Liver (tissue), 3 donors: ENCODE measurements at regions not wholly inside any gene's neighbourhood (a gene's known extent, or its start where the extent isn't known, plus 50 kb on each side); places are given as distances from the start of the nearest gene placed in this dataset.

Experiments
- ATF3 ChIP-seq: IDR thresholded peaks from 2 replicates; pipeline ENCODE4 v1.6.1; 2016; ENCODE audit warnings: antibody characterized with exemption
- FOXA1 ChIP-seq: IDR thresholded peaks from 2 replicates; pipeline ENCODE4 v1.6.1; 2016; ENCODE audit warnings: antibody characterized with exemption
- MAX ChIP-seq: IDR thresholded peaks from 2 replicates; pipeline ENCODE4 v1.6.1; 2016; ENCODE audit warnings: antibody characterized with exemption
- RAD21 ChIP-seq, 2 donors: IDR thresholded peaks; 2 replicates each; pipeline ENCODE4 v1.6.1; 2016; ENCODE audit warnings: antibody characterized with exemption in 2 of 2, mild to moderate bottlenecking in 2 of 2
- RXRA ChIP-seq, 2 donors: IDR thresholded peaks; 2 replicates each; pipeline ENCODE4 v1.6.1; 2017 to 2018; ENCODE audit warnings: antibody characterized with exemption in 2 of 2, mild to moderate bottlenecking in 1 of 2
- SP1 ChIP-seq: IDR thresholded peaks from 2 replicates; pipeline ENCODE4 v1.6.1; 2018; ENCODE audit warnings: antibody characterized with exemption, mild to moderate bottlenecking
- TAF1 ChIP-seq: conservative IDR thresholded peaks from 2 replicates; pipeline ENCODE4 v1.6.1; 2016; ENCODE audit warnings: antibody characterized with exemption, mild to moderate bottlenecking
- YY1 ChIP-seq: IDR thresholded peaks from 2 replicates; pipeline ENCODE4 v1.6.1; 2016; ENCODE audit warnings: antibody characterized with exemption, mild to moderate bottlenecking
- ZBTB33 ChIP-seq: IDR thresholded peaks from 2 replicates; pipeline ENCODE4 v1.6.1; 2016; ENCODE audit warnings: antibody characterized with exemption
- TF ChIP-seq, protein P1 (sequence below): fragments of 150-350 bp; IDR thresholded peaks from 2 replicates; pipeline ENCODE4 v1.5.1; 2017; ENCODE audit warnings: improper control_type of control experiment, low read depth, low read length; ENCODE audit not compliant: missing input control
- TF ChIP-seq, protein P2 (sequence below): IDR thresholded peaks from 2 replicates; pipeline ENCODE4 v1.6.1; 2016; ENCODE audit warnings: antibody characterized with exemption, mild to moderate bottlenecking
- donor health status: healthy.
- donor health status: healthy.

- TF ChIP-seq, protein P1, sequence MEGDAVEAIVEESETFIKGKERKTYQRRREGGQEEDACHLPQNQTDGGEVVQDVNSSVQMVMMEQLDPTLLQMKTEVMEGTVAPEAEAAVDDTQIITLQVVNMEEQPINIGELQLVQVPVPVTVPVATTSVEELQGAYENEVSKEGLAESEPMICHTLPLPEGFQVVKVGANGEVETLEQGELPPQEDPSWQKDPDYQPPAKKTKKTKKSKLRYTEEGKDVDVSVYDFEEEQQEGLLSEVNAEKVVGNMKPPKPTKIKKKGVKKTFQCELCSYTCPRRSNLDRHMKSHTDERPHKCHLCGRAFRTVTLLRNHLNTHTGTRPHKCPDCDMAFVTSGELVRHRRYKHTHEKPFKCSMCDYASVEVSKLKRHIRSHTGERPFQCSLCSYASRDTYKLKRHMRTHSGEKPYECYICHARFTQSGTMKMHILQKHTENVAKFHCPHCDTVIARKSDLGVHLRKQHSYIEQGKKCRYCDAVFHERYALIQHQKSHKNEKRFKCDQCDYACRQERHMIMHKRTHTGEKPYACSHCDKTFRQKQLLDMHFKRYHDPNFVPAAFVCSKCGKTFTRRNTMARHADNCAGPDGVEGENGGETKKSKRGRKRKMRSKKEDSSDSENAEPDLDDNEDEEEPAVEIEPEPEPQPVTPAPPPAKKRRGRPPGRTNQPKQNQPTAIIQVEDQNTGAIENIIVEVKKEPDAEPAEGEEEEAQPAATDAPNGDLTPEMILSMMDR: no peak
- TF ChIP-seq TAF1: no peak
- no peak for TF ChIP-seq MAX
- TF ChIP-seq ZBTB33: no peak
- TF ChIP-seq RAD21 (IDR thresholded peaks at IDR 0.05): no peak
- TF ChIP-seq, protein P2, sequence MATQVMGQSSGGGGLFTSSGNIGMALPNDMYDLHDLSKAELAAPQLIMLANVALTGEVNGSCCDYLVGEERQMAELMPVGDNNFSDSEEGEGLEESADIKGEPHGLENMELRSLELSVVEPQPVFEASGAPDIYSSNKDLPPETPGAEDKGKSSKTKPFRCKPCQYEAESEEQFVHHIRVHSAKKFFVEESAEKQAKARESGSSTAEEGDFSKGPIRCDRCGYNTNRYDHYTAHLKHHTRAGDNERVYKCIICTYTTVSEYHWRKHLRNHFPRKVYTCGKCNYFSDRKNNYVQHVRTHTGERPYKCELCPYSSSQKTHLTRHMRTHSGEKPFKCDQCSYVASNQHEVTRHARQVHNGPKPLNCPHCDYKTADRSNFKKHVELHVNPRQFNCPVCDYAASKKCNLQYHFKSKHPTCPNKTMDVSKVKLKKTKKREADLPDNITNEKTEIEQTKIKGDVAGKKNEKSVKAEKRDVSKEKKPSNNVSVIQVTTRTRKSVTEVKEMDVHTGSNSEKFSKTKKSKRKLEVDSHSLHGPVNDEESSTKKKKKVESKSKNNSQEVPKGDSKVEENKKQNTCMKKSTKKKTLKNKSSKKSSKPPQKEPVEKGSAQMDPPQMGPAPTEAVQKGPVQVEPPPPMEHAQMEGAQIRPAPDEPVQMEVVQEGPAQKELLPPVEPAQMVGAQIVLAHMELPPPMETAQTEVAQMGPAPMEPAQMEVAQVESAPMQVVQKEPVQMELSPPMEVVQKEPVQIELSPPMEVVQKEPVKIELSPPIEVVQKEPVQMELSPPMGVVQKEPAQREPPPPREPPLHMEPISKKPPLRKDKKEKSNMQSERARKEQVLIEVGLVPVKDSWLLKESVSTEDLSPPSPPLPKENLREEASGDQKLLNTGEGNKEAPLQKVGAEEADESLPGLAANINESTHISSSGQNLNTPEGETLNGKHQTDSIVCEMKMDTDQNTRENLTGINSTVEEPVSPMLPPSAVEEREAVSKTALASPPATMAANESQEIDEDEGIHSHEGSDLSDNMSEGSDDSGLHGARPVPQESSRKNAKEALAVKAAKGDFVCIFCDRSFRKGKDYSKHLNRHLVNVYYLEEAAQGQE: no peak
- no peak for TF ChIP-seq SP1
- no peak for TF ChIP-seq ATF3
- no peak for TF ChIP-seq FOXA1
- no peak for TF ChIP-seq RXRA (IDR thresholded peaks at IDR 0.05)
- no peak for TF ChIP-seq YY1
Observed at GRCh38 chr6:21538186-21538798, 55.3 kb upstream of the SOX4 start.
